ENCODE measurements at regions not wholly inside any gene's neighbourhood (a gene's known extent, or its start where the extent isn't known, plus 50 kb on each side); places are given as distances from the start of the nearest gene placed in this dataset.

DNA sequence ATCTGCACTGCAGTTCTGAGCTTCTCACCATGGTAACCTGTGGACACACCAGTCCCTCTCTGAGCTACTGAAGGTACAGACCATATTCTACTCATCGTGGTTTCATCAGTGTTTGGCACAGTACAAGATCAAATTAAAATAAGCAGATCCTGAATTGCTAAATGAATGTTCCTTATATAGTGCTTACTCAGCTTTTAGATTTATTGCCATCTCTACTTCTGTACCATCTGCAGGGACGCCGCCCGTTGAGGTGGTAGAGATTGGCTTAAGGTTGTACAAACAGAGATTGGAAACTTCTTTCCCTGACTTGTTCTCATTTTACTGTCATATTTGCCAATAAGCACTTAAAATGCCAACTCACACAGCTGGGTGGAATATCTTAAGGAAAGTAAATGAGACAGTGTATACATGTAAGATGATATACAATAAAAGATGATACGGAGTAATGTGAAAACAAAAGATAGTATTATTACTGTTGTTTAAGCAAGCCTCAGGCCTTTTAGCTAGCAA lies 223.4 kb upstream of the FOXQ1 start:
- no peak for TF ChIP-seq SPI1 (IDR thresholded peaks at IDR 0.05; ENCODE audit: low read depth, low read length)
- TF ChIP-seq POLR2A (IDR thresholded peaks at IDR 0.05; ENCODE audit: low read depth, low read length), result no peak
- no peak for TF ChIP-seq TAF1 (IDR thresholded peaks at IDR 0.05; ENCODE audit: low read depth, low read length)
- no peak for TF ChIP-seq POLR2AphosphoS5 (IDR thresholded peaks at IDR 0.05; ENCODE audit: low read depth, low read length)
- TF ChIP-seq PAX5 (IDR thresholded peaks at IDR 0.05; ENCODE audit: insufficient read depth, low read length, severe bottlenecking), result no peak
- TF ChIP-seq POU2F2 (IDR thresholded peaks at IDR 0.05; ENCODE audit: low read depth, low read length), result no peak
